NCI-H146 (cell line): ENCODE measurements at regions not wholly inside any gene's neighbourhood (a gene's known extent, or its start where the extent isn't known, plus 50 kb on each side); places are given as distances from the start of the nearest gene placed in this dataset.

Source experiments
- DNase-seq: peaks from one replicate; lab custom pipeline; 2025; lab: John Stamatoyannopoulos, UW

DNA sequence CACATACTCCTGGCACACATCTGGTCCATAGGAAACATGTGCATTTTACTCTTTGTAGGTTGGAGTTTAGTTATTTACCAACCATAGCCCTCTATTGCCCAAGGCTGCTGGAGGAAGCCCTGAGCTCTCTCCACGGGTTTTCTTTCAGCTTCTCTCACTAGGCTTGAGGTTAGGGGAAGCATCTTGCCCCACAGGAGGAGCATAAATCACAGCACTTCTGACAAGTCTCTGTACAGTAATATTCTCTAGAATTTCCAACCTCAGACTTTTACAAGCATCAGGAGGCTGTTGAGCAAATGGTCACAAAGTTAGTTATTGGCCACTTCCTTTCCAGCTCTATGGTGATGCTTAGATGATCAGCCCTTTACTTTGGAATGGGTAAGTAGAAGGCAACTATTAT lies 122.9 kb upstream of the GLI3 start:
- DNase-seq = no peak

- DNase-seq = no peak
These were observed 114.4 kb upstream of the GLI3 start for GRCh38 chr7:42351316-42351935.

DNA sequence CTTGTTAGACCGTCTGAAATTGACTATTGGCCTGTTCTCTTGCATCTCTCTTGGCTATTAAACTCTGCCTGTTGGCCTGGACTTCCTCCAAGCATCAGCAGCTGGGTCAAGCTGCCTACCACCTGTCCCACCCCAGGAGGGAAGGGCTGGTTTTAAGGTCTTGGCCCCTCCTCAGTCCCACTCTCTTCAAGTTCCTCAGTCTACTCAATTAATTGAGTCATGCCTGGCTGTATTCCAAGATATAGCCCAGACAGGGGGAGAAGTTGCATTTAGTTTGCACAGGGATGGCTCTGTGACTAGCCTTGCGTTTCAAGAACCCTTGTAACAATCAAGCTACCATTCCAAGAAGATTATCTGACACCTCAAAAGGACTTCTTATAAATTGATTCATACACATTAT lies 113.8 kb upstream of the GLI3 start:
- DNase-seq = no peak

DNA sequence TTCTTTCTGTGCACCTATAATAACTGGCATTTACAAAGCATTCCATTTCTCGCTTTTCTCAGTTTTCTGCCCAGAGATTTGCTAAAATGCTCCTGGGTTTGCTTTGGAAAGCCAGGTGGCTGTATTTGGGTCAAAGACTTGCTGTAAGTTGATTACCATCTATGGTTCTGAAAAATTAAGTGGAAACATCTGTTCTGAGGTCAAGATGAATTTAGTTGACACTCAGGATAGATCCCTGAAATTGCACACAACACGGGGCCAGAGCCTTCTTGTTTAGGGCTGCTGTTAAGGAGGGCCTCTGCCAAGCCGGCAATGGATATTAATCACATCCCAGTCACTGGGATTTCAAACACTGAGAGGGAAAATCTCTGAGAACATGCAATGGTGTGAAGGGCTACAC lies 111.6 kb upstream of the GLI3 start:
- DNase-seq = no peak

DNA sequence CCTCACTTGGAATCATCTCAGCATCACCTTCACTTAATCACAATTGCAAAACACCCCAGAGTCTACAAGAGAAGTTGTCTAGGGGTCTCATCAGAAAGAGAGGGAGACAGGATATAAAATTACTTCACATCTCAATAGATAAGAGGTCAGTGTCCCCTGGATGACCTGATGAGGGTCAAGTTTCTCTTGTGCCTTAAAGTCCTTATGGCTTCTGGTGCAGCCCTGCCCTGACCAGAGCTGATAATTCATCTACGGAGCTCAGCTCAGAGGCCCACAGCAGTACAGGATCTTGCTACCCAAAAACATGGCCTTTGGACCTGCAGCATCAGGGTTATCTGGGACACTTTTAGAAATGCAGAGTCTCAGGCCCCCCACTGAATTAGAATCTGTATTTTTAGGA lies 111.1 kb upstream of the GLI3 start:
- no peak for DNase-seq

DNA sequence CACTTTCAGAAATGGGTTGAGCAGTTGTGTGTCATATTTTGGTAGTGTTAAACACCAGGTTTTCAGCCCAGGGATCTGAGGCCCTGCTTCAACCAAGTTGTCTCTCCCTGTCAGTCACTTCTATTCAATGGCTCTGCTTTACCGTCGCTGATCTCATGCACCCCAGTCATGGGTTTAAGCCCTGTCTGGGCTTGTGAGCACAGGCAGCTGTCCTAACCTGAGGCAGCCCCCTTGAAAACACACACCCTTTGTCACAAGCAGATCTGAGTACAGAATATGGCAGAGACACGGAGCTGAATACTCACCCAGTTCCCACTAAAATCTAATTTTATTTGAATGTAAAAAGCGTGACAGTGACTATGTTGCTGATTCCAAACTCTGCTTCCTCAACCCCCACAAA lies 110.6 kb upstream of the GLI3 start:
- DNase-seq = no peak

DNA sequence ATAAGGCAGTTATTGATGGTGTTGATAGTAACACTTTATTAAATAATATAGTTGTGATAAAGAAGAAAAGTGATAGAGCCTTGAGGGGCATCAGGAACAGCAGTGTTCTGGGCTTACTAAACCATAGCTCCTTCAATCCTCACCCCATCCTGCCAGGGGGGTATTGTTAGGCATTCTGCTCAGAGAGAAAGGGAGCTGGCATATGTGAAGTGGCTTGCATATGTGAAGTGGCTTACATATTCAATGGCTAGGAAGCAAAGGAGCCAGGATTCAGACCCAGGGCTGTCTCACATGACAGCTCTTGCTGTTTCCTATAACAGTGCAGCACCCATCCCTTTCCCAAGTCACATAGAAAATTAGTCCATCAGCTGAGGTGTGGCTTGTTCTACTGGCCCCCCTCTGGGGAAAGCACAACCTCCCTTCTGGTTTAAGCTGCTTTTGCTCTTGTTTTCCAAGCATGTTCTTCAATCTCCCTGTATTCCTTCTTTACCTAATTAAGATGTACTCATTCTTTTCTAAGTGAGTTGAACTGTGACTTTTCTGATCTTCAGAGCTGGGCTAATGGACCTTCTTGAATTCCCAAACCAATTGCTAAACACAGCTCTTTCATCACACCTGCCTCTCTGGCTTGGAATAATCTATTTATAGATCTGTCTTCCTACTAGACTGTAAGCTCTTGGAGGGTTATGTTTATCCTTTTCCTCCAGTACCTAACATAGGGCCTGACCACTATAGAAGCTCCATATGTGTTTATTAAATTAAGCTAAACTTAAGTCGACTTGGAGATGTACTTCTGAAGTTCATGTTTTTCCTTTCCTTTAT lies 108.7 kb upstream of the GLI3 start:
- DNase-seq = no peak

DNA sequence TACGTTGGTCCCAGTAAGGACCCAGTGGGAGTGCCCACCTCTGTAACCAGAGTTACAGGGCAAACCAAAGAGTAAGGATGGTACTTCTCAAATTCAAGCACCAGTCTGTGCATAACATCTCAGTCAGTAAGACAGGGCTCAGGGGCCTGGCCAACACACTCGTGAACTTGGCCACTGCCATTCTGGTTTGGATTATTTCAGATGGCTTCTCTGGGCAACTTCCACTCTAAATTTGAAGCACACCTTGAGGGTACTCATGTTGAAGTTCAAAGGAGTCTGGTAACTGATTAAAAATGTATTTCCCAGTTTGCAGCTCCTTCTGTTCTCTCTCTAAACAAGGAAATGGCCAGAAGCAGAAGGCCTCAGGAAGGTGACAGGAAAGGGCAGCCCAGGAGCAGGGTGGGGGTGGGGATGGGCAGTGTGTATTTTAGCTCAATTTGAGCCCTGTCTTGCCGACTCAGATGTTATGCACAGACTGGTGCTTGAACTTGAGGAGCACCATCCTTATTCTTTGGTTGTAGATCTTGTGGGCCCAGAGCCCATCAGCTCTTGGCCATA lies 107.3 kb upstream of the GLI3 start:
- no peak for DNase-seq

- DNase-seq = no peak
These were observed 105.4 kb upstream of the GLI3 start for GRCh38 chr7:42342381-42342780.

- no peak for DNase-seq
These were observed 103.4 kb upstream of the GLI3 start for GRCh38 chr7:42340436-42340835.

DNA sequence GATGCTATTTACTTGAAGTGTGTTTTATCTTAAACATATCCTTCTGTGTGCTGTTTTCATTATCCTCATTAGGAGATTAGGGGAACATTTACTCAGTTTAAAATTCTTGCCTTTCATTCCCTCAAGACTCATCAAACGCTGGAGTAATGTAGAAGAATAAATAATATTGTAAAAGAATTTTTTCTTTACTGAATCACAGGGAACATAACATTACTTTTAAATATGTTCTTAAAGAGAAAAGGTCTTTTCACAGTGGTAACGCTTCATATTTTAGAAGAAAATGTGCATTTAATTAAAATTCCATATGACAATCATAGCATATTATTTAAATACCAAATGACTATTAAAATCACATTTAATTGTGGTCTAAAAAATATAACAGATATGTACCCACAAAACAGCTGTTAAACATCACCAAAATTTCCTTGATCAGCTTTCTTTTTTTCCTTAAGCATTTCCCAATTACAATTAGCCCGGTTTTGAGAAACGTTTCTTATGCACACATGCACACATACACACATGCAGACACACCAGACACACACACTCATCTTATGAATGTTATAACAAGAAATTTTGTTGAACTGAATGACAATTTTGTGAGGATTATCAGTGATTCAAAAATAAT lies 102.0 kb upstream of the GLI3 start:
- no peak for DNase-seq

DNA sequence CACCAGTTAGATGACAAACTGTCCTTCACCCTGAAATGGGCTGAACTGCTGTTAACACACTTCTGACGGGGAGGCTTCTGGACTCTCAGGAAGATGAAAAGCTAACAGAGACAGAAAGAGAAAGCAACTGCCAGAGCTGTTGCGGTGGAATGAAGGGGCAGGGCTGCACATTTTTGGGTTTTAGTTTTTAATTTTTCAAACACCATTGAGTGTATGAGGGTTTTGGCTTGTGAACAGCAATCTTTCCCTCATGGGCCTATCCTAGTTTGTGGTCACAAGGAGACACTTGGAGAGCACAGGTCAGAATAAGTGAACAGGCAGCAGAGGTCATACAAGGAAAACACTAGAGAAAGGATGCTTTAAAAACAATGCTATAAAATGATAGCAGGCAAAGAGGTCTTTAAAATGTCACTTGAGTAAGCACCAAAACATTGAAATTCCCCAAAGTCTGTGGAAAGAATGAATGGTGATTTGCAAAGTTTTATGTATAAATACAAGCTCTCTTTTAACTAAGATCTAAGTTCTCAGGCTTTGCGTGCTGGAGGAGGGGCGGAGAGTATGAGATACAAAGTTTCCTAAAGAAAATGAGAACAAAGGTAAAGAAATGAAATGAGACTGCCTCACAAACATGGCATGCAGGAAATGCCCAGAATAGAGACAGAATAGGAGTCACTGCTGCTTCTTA lies 101.4 kb upstream of the GLI3 start:
- DNase-seq = no peak

DNA sequence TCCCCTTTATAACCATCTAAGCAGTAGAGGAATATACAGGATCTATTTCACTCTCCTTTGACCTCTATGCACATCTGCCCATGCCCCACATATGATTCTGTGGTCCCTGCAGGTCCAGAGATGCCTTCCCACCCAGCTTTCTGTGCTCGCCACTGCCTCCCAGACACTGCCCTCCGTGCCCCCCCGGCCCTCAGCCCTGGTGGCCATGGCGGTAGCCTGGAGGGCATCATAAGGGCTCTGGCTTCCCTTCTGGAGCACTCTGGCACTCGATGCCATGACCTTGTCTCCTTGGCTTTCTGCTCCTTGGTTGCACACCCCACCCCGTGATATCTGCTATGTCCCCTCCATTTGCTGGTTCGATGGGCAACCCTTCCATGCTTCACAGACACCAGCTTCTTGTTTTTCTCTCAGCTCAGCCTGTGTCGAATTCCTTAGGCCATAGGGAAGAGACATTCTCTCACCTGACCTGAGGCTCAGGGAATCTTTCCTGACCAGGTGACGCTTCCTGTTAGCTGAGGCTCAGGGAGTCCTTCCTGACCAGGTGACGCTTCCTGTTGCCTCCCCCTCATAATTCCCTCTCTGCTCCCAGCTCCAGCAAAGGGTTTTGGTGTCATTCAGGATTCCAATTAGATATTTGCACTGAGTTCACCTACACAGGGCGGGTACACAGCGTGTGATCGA lies 100.4 kb upstream of the GLI3 start:
- DNase-seq = no peak

GRCh38 chr7:42332605-42333222 lies 95.7 kb upstream of the GLI3 start:
- no peak for DNase-seq

DNA sequence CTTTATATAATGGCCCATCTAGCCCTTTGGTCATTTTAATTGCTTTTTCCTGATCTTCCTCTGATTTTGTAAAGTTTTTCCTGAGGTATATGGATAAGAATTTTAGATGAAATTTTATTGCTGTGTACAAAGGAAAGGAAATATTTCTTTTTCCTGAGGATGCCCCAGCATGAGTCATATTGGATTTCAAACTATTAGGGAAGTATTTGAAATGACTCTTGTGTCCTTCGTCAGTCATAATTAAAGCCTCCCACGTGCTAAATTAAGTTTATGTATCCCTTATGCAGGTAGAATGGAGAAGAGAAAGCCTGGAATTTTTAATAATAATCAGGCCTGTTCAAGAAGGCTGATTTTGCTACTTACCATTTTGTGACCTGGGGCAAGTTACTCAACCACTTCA lies 82.6 kb upstream of the GLI3 start:
- no peak for DNase-seq

DNA sequence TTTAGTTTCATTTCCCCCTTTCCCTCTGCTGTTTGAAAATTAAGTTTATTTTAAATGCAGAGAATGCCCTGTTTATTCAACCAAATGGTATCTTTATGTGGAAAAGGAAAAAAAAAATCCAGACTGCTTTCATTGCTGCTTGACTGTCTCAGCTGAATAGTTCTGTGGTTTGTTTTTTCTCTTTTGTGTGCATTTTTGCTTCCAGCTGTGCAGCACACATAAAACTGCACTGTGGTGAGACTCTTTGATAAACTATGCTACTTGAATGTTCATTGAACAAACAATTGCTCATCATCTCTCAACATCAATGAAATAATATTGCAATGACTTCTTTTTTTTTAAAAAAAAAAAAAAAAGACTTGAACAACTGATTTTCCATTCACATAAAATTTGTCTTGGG lies 78.6 kb upstream of the GLI3 start:
- DNase-seq = no peak

GRCh38 chr7:42315103-42315502 lies 78.1 kb upstream of the GLI3 start:
- no peak for DNase-seq

DNA sequence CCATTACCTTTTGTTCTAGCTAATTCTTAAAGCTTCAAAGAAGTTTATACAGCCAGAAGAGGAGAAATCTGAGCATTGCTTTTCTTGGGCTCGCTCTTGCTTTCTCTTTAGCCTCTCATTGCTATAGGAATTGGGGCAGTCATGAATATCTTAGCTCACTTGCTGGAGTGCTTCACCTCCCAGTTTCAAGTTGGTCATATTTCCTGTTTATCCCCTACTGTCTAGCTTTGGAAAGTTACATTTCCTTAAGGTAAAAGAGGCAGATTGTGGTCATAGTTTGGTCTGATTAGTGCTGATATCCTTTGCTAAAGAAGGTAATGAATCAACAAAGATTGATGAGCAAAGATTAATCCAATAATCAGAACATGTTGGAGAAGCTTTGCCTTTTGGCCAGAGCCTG lies 77.7 kb upstream of the GLI3 start:
- no peak for DNase-seq

DNA sequence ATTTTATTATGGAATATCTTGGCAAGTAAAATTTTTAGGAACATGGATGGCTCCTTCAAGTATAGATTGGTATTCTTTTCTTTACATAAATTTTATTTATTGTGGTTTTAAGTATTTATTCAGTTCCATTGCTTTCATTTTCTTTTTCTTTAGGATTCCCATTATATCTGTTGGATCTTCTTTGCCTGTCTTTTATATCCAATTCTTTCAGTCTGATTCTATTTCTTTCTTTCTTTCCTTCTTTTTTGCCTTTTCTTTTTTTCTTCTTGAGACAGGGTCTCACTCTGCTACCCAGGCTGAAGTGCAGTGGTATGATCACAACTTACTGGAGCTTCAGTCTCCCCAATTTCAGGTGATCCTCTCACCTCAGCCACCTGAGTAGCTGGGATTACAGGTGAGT lies 74.2 kb upstream of the GLI3 start:
- no peak for DNase-seq

- DNase-seq = no peak
These were observed 56.0 kb upstream of the GLI3 start for GRCh38 chr7:42292991-42293521.

GRCh38 chr7:42289473-42289872 lies 52.5 kb upstream of the GLI3 start:
- DNase-seq = no peak
